H1 (cell line): ENCODE measurements at regions not wholly inside any gene's neighbourhood (a gene's known extent, or its start where the extent isn't known, plus 50 kb on each side); places are given as distances from the start of the nearest gene placed in this dataset.

Experiments
- E2F6 ChIP-seq: IDR thresholded peaks from 2 replicates; pipeline ENCODE4 v1.6.1; 2012; ENCODE audit warnings: inconsistent platforms
- FOSL1 ChIP-seq: IDR thresholded peaks from 2 replicates; pipeline ENCODE4 v1.6.1; 2011; ENCODE audit warnings: mild to moderate bottlenecking, low read depth, low read length, moderate library complexity; ENCODE audit not compliant: insufficient read depth

GRCh38 chr6:55642366-55642765, 63.4 kb upstream of the HMGCLL1 start (continued):
- TF ChIP-seq E2F6: no peak
- TF ChIP-seq FOSL1: no peak
- TF ChIP-seq, all 59 proteins: peak for 0
